ENCODE measurements at regions not wholly inside any gene's neighbourhood (a gene's known extent, or its start where the extent isn't known, plus 50 kb on each side); places are given as distances from the start of the nearest gene placed in this dataset.

DNA sequence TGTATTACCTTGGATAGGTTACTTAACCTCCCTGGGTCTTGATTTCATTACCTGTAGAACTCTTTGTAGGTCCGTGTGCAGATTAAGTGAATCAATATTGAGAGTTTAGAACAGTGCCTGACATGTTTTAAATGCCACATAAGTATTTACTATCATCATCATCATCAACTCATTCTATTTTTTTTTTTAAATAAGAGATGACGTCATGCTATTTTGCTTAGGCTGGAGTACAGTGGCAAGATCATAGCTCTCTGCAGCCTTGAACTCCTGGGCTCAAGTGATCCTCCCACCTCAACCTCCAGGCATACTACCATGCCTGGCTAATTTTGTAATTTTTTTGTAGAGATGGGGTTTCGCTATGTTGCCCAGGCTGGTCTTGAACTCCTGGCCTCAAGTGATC, 132.0 kb upstream of the FZD8 start:
- Histone ChIP-seq H3K9me3 (no peaks in the 10 kb centered on the region), H3K4me1 (no peaks in the 10 kb centered on the region), H3K27ac (no peak overlapping the region), H3K36me3 (no peaks in the 10 kb centered on the region), H3K27me3 (no peaks in the 10 kb centered on the region), H3K4me3 (no peak overlapping the region)
- TF ChIP-seq, protein P1, sequence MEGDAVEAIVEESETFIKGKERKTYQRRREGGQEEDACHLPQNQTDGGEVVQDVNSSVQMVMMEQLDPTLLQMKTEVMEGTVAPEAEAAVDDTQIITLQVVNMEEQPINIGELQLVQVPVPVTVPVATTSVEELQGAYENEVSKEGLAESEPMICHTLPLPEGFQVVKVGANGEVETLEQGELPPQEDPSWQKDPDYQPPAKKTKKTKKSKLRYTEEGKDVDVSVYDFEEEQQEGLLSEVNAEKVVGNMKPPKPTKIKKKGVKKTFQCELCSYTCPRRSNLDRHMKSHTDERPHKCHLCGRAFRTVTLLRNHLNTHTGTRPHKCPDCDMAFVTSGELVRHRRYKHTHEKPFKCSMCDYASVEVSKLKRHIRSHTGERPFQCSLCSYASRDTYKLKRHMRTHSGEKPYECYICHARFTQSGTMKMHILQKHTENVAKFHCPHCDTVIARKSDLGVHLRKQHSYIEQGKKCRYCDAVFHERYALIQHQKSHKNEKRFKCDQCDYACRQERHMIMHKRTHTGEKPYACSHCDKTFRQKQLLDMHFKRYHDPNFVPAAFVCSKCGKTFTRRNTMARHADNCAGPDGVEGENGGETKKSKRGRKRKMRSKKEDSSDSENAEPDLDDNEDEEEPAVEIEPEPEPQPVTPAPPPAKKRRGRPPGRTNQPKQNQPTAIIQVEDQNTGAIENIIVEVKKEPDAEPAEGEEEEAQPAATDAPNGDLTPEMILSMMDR (IDR thresholded peaks at IDR 0.05), result no peak
- no peak for TF ChIP-seq POLR2A (IDR thresholded peaks at IDR 0.05)
- no peak for DNase-seq

DNA sequence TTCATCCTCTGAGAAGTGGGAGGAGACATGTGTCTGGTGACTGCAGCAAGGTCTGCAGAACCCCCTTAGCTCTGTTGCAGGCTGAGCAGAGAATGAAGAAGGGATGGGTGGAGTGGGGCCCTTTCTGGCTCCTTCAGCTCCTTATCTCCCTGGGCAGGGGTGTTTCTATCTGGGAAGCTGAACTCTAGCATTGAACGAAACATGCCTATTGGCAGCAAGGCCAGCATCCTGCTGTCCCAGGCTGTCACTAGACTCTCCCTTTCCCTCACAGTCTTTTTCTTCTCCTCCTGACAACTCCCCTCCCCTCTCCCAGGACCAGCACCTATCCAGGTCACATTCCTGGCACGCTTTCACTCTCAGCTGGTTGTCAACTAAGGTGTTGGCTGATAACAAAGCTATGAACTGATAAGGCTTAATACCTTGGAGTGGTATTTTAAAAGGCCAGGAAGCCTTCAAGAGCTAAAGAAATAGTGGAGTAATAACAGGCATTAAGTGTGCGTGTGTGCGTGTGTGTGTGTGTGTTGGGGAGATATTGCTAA, 128.8 kb upstream of the FZD8 start:
- DNase-seq, result no peak
- TF ChIP-seq POLR2A (IDR thresholded peaks at IDR 0.05), result no peak
- H3K4me3 ChIP-seq, result no peak overlapping the region
- no peaks in the 10 kb centered on the region for H3K36me3 ChIP-seq
- H3K27me3 ChIP-seq, result no peaks in the 10 kb centered on the region
- no peaks in the 10 kb centered on the region for H3K9me3 ChIP-seq
- H3K27ac ChIP-seq, result no peak overlapping the region
- H3K4me1 ChIP-seq, result no peaks in the 10 kb centered on the region

DNA sequence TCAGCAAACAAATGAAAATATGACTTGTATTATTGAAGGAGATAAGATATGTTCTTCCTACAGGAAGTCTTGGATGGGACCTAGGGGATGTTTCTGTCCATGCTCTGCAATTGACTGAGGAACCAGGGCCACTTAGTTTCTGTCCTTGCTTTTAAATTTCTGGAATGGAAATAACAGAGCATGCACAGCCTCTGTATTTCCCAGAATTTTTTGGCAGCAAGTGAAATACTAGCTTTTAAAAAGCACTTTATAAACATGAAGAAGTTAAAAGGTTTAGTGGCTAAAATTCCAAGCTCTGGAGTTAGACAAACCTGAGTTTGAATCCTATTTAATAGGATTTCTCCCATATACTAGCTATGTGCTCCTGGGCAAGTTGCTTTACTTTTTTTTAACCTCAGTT, 127.7 kb upstream of the FZD8 start:
- Histone ChIP-seq H3K9me3 (no peaks in the 10 kb centered on the region), H3K36me3 (no peaks in the 10 kb centered on the region), H3K27me3 (no peaks in the 10 kb centered on the region), H3K27ac (no peak overlapping the region), H3K4me3 (no peak overlapping the region), H3K4me1 (peaks cover 0 to 4% (median 0%) of the 10 kb centered on the region in 4 donors)
- TF ChIP-seq, protein P1 (IDR thresholded peaks at IDR 0.05), result no peak
- no peak for TF ChIP-seq POLR2A (IDR thresholded peaks at IDR 0.05)
- no peak for DNase-seq

DNA sequence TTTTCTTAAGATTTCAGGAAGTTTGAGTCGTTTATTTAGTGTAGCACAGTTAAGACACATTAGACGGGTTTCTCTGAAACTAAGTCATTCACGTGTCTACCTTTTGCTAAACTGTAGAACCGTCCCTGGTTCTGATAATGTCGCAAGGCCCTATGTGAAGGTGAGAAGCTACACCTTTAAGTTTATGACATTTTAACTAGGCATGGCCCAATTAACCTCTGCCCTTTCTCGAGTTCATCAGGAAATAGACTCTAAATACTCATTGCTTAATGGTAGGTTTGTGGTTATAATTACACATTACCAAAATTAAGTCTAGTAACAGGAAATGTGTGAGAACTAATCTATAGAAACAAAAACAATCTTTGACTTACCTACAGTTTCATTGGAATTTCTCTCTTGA, 126.6 kb upstream of the FZD8 start:
- peaks cover 0 to 4% (median 0%) of the 10 kb centered on the region in 4 donors for H3K4me1 ChIP-seq
- H3K36me3 ChIP-seq, result no peaks in the 10 kb centered on the region
- no peak for TF ChIP-seq POLR2A (IDR thresholded peaks at IDR 0.05)
- TF ChIP-seq, protein P1 (IDR thresholded peaks at IDR 0.05), result no peak
- no peak overlapping the region for H3K4me3 ChIP-seq
- no peaks in the 10 kb centered on the region for H3K27me3 ChIP-seq
- DNase-seq, result no peak
- no peak overlapping the region for H3K27ac ChIP-seq
- H3K9me3 ChIP-seq, result no peaks in the 10 kb centered on the region

DNA sequence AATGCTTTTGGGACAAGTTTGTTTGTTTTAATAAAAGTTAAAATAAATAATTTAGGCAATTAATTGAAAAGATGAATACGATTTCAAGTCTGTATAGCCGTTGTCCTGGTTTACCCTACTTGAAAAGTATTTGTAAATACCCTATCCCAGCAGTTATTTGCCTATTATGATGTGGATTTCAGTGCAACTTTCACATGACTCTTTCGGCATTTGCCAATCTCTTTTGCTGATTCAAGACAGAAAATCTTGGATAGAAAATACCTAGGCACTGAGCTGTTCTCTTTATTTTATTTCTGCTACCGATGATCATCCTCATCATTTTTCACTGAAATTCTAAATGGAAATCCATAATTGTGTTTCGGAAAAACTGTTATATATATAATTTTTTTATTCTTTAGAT, 125.9 kb upstream of the FZD8 start:
- Histone ChIP-seq H3K4me3 (no peak overlapping the region), H3K9me3 (no peaks in the 10 kb centered on the region), H3K27ac (no peak overlapping the region), H3K4me1 (peaks cover 0 to 4% (median 0%) of the 10 kb centered on the region in 4 donors), H3K36me3 (no peaks in the 10 kb centered on the region), H3K27me3 (no peaks in the 10 kb centered on the region)
- no peak for DNase-seq
- TF ChIP-seq, protein P1 (IDR thresholded peaks at IDR 0.05), result no peak
- TF ChIP-seq POLR2A (IDR thresholded peaks at IDR 0.05), result no peak

DNA sequence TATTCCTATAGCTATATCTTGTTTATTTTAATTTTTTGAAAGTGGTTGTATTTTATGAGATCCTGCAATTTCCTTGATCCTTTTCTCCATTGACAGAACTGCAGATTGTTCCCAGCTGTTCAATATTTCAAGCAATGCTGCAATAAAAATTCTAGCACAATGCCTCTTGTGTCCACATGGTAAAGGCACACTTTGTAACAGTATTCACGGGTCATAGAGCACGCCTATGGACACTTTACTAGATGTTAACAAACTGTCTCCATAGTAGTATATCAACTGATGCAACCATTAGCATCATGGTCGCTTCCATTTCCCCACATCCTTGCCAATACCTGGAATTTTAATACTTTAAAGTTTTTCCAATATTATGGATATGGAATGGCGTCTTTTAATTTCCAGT, 123.9 kb upstream of the FZD8 start:
- no peaks in the 10 kb centered on the region for H3K9me3 ChIP-seq
- H3K36me3 ChIP-seq, result no peaks in the 10 kb centered on the region
- no peak overlapping the region for H3K4me3 ChIP-seq
- H3K27me3 ChIP-seq, result no peaks in the 10 kb centered on the region
- peaks cover 0 to 4% (median 0%) of the 10 kb centered on the region in 4 donors for H3K4me1 ChIP-seq
- no peak overlapping the region for H3K27ac ChIP-seq
- TF ChIP-seq, protein P1 (IDR thresholded peaks at IDR 0.05), result no peak
- no peak for TF ChIP-seq POLR2A (IDR thresholded peaks at IDR 0.05)
- no peak for DNase-seq

Measured in Peyer's patch (tissue), 4 donors.